VCaP (cell line): ENCODE measurements at regions not wholly inside any gene's neighbourhood (a gene's known extent, or its start where the extent isn't known, plus 50 kb on each side); places are given as distances from the start of the nearest gene placed in this dataset.
A peak's percentile ranks its signal among the peaks of the same experiment; 100 is the strongest.

Source experiments
- H3K27ac ChIP-seq: fragments of 450-650 bp; 2 replicates; pipeline ENCODE4 v1.5.1; 2017
- TF ChIP-seq, protein P1 (sequence below): fragments of 450-650 bp; conservative IDR thresholded peaks from 2 replicates; pipeline ENCODE4 v1.5.1; 2017; ENCODE audit warnings: mild to moderate bottlenecking, moderate library complexity

DNA sequence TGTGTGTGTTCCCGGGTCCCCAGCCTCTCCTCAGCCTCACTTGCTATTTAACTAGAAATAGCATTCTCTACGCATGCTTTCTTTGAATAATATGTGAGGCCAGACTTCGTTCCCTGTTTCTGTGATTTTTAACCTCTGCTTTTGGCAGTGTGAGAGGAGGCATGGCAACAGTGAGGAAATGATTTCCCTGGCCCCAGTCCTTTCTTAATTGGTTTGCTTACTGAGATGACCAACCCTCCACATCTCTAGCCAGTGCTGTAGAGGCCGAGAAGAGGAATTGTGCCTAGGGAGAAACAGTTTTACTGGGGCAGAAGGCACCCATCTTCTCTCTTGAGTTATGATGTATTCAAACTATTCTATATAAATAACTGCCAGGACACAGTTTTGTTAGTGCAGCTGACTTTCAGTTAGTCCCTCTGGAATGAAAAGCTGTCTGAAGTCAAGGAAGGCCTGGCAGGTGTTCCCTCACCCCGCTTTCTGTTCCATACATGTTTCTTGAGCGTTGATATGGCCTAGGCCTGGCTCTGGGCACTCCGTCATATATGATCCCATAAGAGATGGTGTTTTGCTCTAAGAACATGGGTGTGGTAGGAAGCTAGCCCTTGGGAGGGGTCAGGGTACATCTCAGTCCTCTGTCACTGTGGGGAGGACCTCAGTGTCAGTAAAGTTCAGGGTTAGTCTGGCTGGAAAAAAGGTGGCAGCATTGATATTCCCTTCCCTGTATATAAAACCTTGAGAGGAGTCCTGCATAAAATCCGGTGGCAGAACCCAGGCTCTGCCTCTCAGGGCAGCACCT is 73.7 kb upstream of the NPAS1 start:
- no peak overlapping the region for H3K27ac ChIP-seq
- TF ChIP-seq, protein P1, sequence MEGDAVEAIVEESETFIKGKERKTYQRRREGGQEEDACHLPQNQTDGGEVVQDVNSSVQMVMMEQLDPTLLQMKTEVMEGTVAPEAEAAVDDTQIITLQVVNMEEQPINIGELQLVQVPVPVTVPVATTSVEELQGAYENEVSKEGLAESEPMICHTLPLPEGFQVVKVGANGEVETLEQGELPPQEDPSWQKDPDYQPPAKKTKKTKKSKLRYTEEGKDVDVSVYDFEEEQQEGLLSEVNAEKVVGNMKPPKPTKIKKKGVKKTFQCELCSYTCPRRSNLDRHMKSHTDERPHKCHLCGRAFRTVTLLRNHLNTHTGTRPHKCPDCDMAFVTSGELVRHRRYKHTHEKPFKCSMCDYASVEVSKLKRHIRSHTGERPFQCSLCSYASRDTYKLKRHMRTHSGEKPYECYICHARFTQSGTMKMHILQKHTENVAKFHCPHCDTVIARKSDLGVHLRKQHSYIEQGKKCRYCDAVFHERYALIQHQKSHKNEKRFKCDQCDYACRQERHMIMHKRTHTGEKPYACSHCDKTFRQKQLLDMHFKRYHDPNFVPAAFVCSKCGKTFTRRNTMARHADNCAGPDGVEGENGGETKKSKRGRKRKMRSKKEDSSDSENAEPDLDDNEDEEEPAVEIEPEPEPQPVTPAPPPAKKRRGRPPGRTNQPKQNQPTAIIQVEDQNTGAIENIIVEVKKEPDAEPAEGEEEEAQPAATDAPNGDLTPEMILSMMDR = no peak

DNA sequence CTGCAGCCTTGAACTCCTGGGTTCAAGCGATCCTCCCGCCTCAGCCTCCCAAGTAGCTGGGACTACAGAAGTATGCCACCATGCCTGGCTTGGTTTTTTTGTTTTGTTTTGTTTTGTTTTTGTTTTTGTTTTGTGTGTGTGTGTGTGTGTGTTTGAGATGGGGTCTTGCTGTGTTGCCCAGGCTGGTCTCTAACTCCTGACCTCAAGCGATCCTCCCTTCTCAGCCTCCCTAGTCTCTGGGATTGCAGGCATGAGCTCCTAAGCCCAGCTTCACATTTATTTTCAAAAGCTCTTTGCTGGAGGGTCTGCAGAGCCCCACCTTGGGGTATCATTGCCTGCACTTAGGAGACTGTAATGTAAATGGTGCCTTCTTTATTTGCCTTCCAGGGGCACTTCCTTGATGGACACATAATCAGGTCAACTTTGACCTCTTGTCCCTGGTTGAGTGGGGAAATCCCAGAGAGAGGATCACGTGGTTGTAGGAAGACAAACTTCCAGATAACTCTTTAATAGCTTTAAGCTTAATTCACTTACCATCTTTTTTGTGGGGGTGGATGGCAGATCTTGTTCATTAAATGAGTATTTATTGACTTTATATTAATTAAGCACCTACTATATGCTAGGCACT is 72.9 kb upstream of the NPAS1 start:
- TF ChIP-seq, protein P1 = no peak
- H3K27ac ChIP-seq = no peak overlapping the region

DNA sequence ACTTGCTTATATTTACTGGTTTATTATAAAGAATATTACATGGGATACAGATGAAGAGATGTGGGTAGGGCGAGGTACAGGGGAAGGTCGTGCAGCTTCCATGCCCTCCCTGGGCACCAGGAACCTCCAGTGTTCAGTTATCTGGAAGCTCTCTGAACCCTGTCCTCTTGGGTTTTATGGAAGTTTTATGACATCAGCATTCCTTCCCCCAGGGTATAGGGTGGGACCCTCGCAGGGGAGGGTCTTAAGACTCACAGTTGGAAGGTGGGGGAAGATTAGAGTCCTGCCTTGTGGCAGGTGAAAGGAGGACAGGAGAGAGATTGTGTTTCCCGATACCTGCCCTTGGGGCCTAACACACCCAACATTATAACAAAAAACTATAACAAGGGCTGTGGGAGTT is 71.8 kb upstream of the NPAS1 start:
- H3K27ac ChIP-seq = no peak overlapping the region
- TF ChIP-seq, protein P1 = no peak

DNA sequence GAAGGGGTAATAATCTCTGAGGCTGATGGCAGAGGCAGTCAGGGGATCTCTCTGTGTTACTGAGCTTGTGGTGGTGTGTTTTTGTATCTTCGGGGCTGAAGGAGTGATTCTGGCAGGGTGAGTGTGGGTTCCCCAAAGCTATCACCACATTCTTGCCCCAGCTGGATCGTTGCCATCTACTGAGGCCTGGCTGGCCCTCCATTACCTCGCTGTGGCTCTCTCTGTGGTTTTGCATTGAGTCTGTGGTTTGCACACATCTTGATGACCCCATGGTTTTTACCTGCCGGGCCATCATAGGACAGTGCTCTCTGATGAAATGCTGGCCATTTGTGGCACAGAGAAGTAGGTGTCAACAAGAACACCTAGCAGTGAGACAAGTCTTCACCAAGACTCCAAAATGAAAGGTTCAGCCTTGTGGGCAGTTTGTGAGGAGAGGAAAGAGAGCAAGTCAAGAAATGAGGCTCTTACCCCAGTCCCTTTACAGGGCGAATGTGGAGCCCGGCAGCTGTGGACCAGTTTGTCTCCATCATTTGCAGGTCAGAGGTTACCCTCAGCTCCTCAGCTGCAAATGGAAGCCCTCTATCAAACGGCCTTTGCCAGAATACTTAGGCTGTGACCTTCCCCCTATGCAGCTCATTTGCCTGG is 69.0 kb upstream of the NPAS1 start:
- TF ChIP-seq, protein P1 = no peak
- H3K27ac ChIP-seq = peak overlapping the region; percentile 32; the same call in 1 of the 2 replicates

DNA sequence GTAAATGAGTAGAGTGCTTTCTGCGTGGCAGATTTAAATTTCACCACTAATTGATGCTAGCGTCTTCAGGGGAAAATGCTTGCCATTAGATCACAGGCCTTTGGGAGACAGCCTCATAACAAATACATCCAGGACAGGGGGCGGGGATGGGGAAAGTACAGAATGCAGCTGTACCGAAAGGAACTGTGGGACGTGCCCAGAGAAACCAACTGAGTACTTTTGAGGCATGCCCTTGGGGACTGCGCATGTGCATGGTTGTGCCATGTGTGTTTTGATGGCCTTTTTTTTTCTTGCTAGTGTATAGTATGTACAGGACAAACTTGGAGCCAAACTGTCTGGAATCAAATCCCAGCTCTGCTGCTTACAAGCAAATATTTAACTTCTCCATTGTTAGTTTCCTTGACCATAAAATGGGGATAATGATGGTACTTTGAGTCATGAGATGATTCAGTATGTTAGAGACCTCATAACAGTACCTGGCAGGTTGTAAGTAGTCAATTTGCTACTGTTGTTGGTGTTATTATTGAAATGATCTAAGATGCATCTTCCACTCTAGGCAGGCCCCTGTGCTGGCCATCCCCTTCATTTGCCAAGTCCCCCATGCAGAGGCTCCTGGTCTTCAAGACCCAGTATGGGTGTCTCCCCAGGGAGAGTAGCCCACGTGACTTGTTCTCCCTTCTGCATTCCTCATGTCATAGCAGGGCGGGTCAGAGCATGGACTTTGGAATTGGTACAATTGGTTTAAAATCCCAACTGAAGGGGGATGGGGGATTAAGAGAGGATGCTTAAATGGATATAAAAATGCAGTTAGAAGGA is 68.3 kb upstream of the NPAS1 start:
- TF ChIP-seq, protein P1 = no peak
- peak overlapping the region; percentile 32; the same call in 1 of the 2 replicates for H3K27ac ChIP-seq

DNA sequence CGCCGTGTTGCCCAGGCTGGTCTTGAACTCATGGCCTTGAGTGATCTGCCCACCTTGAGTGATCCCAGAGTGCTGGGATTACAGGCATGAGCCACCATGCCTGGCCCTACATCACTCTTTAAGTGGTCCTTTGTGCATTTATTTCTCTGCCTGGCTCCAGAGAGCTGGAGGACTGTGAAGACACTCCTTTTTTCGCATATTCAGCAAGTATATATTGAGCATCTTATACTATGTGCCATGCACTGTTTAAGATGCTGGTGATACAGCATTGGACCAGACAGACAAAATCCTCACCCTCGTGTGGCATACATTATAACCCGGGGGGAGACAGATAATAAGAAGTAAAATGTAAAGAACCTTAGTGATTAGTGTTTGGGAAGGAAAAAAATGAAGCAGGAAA is 66.8 kb upstream of the NPAS1 start:
- H3K27ac ChIP-seq = no peak overlapping the region
- TF ChIP-seq, protein P1 = no peak
